ENCODE measurements at regions not wholly inside any gene's neighbourhood (a gene's known extent, or its start where the extent isn't known, plus 50 kb on each side); places are given as distances from the start of the nearest gene placed in this dataset.

DNA sequence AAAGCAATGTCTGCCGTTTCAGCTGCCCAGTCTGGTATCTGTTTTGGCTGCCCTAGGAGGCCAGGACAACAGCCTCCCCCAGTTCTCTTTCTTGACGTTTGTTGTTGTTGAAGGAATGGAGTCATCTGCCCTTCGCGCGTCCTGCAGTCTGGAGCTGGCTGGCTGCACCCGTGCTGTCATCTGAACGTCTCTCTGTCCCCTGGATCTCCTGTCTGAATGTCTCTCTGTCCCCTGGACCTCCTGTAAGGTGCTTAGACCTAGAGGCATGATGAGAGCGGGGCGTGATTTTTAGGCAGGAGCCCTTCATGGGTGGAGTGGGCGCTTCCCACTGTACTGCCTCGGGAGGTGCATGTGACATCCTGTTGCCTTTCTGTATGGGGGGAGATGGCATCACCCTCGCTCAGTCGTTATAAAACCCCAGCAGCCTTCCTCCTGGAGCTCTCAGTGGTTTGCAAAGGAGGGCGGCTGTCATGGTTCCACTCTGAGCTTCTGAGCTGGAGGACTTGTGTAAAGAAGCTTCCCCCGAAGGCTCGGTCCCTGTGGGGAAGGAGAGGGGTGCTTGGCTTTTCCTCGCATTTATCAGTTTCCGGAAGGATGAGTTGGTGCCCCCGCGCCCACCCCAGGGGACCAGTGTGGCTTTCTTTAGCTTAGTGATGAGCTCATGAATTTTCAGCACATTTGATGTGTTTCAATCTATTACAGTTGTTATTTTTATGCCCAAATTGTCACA, 49.8 kb upstream of the OLFM1 start:
- peaks cover 47% of the 10 kb centered on the region for H3K27me3 ChIP-seq (ENCODE audit: insufficient read depth, low read length)
- no peaks in the 10 kb centered on the region for H3K9me3 ChIP-seq (ENCODE audit: control insufficient read depth in 1 of 2, insufficient read depth in 1 of 2, low read depth in 1 of 2, low read length in 2 of 2)
- no peaks in the 10 kb centered on the region for H4K20me1 ChIP-seq (ENCODE audit: insufficient read depth)
- H3K27ac ChIP-seq (ENCODE audit: low read depth, low read length), result no peak overlapping the region
- no peak overlapping the region for H3K4me2 ChIP-seq (ENCODE audit: low read length)
- ChIA-PET CTCF (no interaction called here), POLR2A (no interaction called here), RAD21 (ENCODE audit: low non-redundant PET in 1 of 2, low total read pairs in 2 of 2, uncharacterized antibody in 2 of 2, unreplicated experiment in 2 of 2) (no interaction called here)
- H3K4me3 ChIP-seq (replicated peaks in 1 of 2; ENCODE audit: low read depth in 1 of 2, low read length in 2 of 2), result no peak overlapping the region
- no TSS peak for BruUV-seq (replicated peaks)
- H3K4me1 ChIP-seq (ENCODE audit: control insufficient read depth in 1 of 2, insufficient read depth in 2 of 2, low read length in 2 of 2), result no peaks in the 10 kb centered on the region
- no peaks in the 10 kb centered on the region for H3K9me2 ChIP-seq (ENCODE audit: insufficient read depth)
- no peak for TF ChIP-seq ZFX (IDR thresholded peaks at IDR 0.05)
- no peak for TF ChIP-seq FOSL1 (IDR thresholded peaks at IDR 0.05; ENCODE audit: low read depth)
- TF ChIP-seq, protein P1, sequence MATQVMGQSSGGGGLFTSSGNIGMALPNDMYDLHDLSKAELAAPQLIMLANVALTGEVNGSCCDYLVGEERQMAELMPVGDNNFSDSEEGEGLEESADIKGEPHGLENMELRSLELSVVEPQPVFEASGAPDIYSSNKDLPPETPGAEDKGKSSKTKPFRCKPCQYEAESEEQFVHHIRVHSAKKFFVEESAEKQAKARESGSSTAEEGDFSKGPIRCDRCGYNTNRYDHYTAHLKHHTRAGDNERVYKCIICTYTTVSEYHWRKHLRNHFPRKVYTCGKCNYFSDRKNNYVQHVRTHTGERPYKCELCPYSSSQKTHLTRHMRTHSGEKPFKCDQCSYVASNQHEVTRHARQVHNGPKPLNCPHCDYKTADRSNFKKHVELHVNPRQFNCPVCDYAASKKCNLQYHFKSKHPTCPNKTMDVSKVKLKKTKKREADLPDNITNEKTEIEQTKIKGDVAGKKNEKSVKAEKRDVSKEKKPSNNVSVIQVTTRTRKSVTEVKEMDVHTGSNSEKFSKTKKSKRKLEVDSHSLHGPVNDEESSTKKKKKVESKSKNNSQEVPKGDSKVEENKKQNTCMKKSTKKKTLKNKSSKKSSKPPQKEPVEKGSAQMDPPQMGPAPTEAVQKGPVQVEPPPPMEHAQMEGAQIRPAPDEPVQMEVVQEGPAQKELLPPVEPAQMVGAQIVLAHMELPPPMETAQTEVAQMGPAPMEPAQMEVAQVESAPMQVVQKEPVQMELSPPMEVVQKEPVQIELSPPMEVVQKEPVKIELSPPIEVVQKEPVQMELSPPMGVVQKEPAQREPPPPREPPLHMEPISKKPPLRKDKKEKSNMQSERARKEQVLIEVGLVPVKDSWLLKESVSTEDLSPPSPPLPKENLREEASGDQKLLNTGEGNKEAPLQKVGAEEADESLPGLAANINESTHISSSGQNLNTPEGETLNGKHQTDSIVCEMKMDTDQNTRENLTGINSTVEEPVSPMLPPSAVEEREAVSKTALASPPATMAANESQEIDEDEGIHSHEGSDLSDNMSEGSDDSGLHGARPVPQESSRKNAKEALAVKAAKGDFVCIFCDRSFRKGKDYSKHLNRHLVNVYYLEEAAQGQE (IDR thresholded peaks at IDR 0.05; ENCODE audit: low read depth), result no peak
- no peak for TF ChIP-seq JUND (IDR thresholded peaks at IDR 0.05)
- TF ChIP-seq EGR1 (IDR thresholded peaks at IDR 0.05; ENCODE audit: low read depth), result no peak
- no peak for TF ChIP-seq POLR2A (IDR thresholded peaks at IDR 0.05; ENCODE audit: borderline replicate concordance, extremely low read depth, insufficient read depth, insufficient read length)
- no peak for TF ChIP-seq SRF (IDR thresholded peaks at IDR 0.05; ENCODE audit: low read depth)
- no peak for TF ChIP-seq YY1 (IDR thresholded peaks at IDR 0.05; ENCODE audit: extremely low read depth, insufficient replicate concordance, low read depth, low read length)
- TF ChIP-seq RAD21 (IDR thresholded peaks at IDR 0.05; ENCODE audit: low read depth), result no peak
- intact Hi-C loops (cut with micrococcal nuclease), result no loop called here
- no peaks in the 10 kb centered on the region for H3K79me2 ChIP-seq (ENCODE audit: insufficient read depth, low read length)
- H2AFZ ChIP-seq (ENCODE audit: low read depth, low read length, poor library complexity, severe bottlenecking), result no peak overlapping the region
- H3K9ac ChIP-seq (ENCODE audit: low read length), result no peak overlapping the region
- no peak for DNase-seq (ENCODE audit: low read depth, low spot score)
- H3K36me3 ChIP-seq (ENCODE audit: control insufficient read depth in 1 of 2, insufficient read depth in 2 of 2, low read length in 2 of 2), result no peaks in the 10 kb centered on the region
- ATAC-seq, result no peak

Data from HCT116 (cell line).